D341Med (cell line): ENCODE measurements at regions not wholly inside any gene's neighbourhood (a gene's known extent, or its start where the extent isn't known, plus 50 kb on each side); places are given as distances from the start of the nearest gene placed in this dataset.
"Not testable (repeated sequence)": the region's sequence is repeated elsewhere in the genome, so short reads cannot be mapped to it uniquely, and the experiment has no call there.

Experiments
- DNase-seq: peaks from one replicate; pipeline ENCODE4 v3.0.0; 2012; ENCODE audit warnings: low spot score

- no peak for DNase-seq
These were observed 396.8 kb upstream of the CCDC179 start for GRCh38 chr11:23257088-23257487.

GRCh38 chr11:23257556-23257955, 397.3 kb upstream of the CCDC179 start:
- no peak for DNase-seq

- DNase-seq = no peak
These were observed 403.2 kb upstream of the CCDC179 start for GRCh38 chr11:23263466-23263865.

- DNase-seq = no peak
These were observed 411.8 kb upstream of the CCDC179 start for GRCh38 chr11:23272095-23272494.

- DNase-seq = no peak
These were observed 417.8 kb upstream of the CCDC179 start for GRCh38 chr11:23278121-23278520.

GRCh38 chr11:23280088-23280487, 419.8 kb upstream of the CCDC179 start:
- DNase-seq = no peak

- no peak for DNase-seq
These were observed 423.4 kb upstream of the CCDC179 start for GRCh38 chr11:23283666-23284065.

GRCh38 chr11:23284631-23285030, 424.4 kb upstream of the CCDC179 start:
- DNase-seq = no peak

- no peak for DNase-seq
These were observed 427.9 kb upstream of the CCDC179 start for GRCh38 chr11:23288003-23288783.

GRCh38 chr11:23295241-23295640, 435.0 kb upstream of the CCDC179 start:
- DNase-seq = no peak

- no peak for DNase-seq
These were observed 447.8 kb upstream of the CCDC179 start for GRCh38 chr11:23308041-23308440.

- no peak for DNase-seq
These were observed 450.0 kb upstream of the CCDC179 start for GRCh38 chr11:23310276-23310675.

GRCh38 chr11:23311986-23312940, 452.0 kb upstream of the CCDC179 start:
- no peak for DNase-seq

- DNase-seq = no peak
These were observed 452.7 kb upstream of the CCDC179 start for GRCh38 chr11:23313001-23313400.

- no peak for DNase-seq
These were observed 453.9 kb upstream of the CCDC179 start for GRCh38 chr11:23314162-23314561.

- DNase-seq = no peak
These were observed 455.0 kb upstream of the CCDC179 start for GRCh38 chr11:23315286-23315685.

GRCh38 chr11:23317816-23318215, 457.5 kb upstream of the CCDC179 start:
- DNase-seq = no peak

- DNase-seq = no peak
These were observed 458.4 kb upstream of the CCDC179 start for GRCh38 chr11:23318670-23319069.

GRCh38 chr11:23320131-23320530, 459.9 kb upstream of the CCDC179 start:
- no peak for DNase-seq

GRCh38 chr11:23335586-23335985, 475.3 kb upstream of the CCDC179 start:
- not testable (repeated sequence) for DNase-seq

GRCh38 chr11:23336961-23337360, 476.7 kb upstream of the CCDC179 start:
- DNase-seq = no peak

- no peak for DNase-seq
These were observed 493.3 kb upstream of the CCDC179 start for GRCh38 chr11:23353611-23354010.

- DNase-seq = no peak
These were observed 499.0 kb upstream of the CCDC179 start for GRCh38 chr11:23359297-23359696.
